GM23338 (cell line): ENCODE measurements at regions not wholly inside any gene's neighbourhood (a gene's known extent, or its start where the extent isn't known, plus 50 kb on each side); places are given as distances from the start of the nearest gene placed in this dataset.

Source experiments
- ATAC-seq: fragments of 200-7000 bp; cut with Tn5 transposase; 3 replicates; pipeline ENCODE4 v1.9.1; 2020
- DNase-seq: peaks from one replicate; pipeline ENCODE4 v3.0.0-alpha.2; 2015; ENCODE audit warnings: low spot score
- H2AFZ ChIP-seq: fragments of 200-600 bp; sonication (generic); 2 replicates; pipeline ENCODE4 v1.8.0; 2016; ENCODE audit warnings: antibody characterized with exemption, mild to moderate bottlenecking, moderate library complexity
- H3F3A ChIP-seq: fragments of 200-600 bp; sonication (generic); replicated peaks from 2 replicates; pipeline ENCODE4 v1.8.0; 2017; ENCODE audit warnings: antibody characterized with exemption, mixed run types, low read depth
- H3K27ac ChIP-seq: fragments of 200-600 bp; sonication (generic); 2 replicates; pipeline ENCODE4 v1.6.1; 2016; ENCODE audit warnings: low read depth
- H3K27me3 ChIP-seq: fragments of 200-600 bp; sonication (generic); 2 replicates; pipeline ENCODE4 v1.8.0; 2016; ENCODE audit warnings: mild to moderate bottlenecking, mixed run types, moderate library complexity; ENCODE audit not compliant: insufficient read depth
- H3K36me3 ChIP-seq: fragments of 200-600 bp; sonication (generic); 2 replicates; pipeline ENCODE4 v1.8.0; 2016; ENCODE audit warnings: mild to moderate bottlenecking; ENCODE audit not compliant: insufficient read depth
- H3K4me1 ChIP-seq: fragments of 200-600 bp; sonication (generic); 2 replicates; pipeline ENCODE4 v1.8.0; 2016; ENCODE audit warnings: mild to moderate bottlenecking, moderate library complexity; ENCODE audit not compliant: insufficient read depth
- H3K4me2 ChIP-seq: fragments of 200-600 bp; sonication (generic); 2 replicates; pipeline ENCODE4 v1.7.1; 2017; ENCODE audit warnings: mixed run types
- H3K4me3 ChIP-seq: fragments of 200-600 bp; sonication (generic); 2 replicates; pipeline ENCODE4 v1.6.1; 2016; ENCODE audit warnings: mixed run types
- H3K79me2 ChIP-seq: fragments of 200-600 bp; sonication (generic); replicated peaks from 2 replicates; pipeline ENCODE4 v1.8.0; 2017; ENCODE audit warnings: mild to moderate bottlenecking; ENCODE audit not compliant: insufficient read depth
- H3K9me2 ChIP-seq: fragments of 200-600 bp; sonication (generic); 2 replicates; pipeline ENCODE4 v1.8.0; 2017; ENCODE audit not compliant: insufficient read depth
- H4K20me1 ChIP-seq: fragments of 200-600 bp; sonication (generic); replicated peaks from 2 replicates; pipeline ENCODE4 v1.8.0; 2017; ENCODE audit warnings: mild to moderate bottlenecking; ENCODE audit not compliant: insufficient read depth
- H3K27ac Mint-ChIP-seq: 2 replicates; pipeline ENCODE4 v1.8.0; 2020; ENCODE audit warnings: inconsistent platforms, mild to moderate bottlenecking, moderate library complexity, mixed read lengths
- H3K27me3 Mint-ChIP-seq: 3 replicates; pipeline ENCODE4 v1.8.0; 2022; ENCODE audit warnings: low read depth, mild to moderate bottlenecking, moderate library complexity, mixed read lengths, inconsistent platforms; ENCODE audit not compliant: insufficient read depth, poor library complexity
- H3K36me3 Mint-ChIP-seq: 3 replicates; pipeline ENCODE4 v1.8.0; 2021; ENCODE audit warnings: low read depth, mild to moderate bottlenecking, inconsistent platforms, moderate library complexity, mixed read lengths
- H3K4me1 Mint-ChIP-seq: 3 replicates; pipeline ENCODE4 v1.8.0; 2020; ENCODE audit warnings: mild to moderate bottlenecking, inconsistent platforms, mixed read lengths
- H3K4me3 Mint-ChIP-seq: 3 replicates; pipeline ENCODE4 v1.8.0; 2021; ENCODE audit warnings: moderate library complexity, mild to moderate bottlenecking, inconsistent platforms, mixed read lengths
- H3K9me3 Mint-ChIP-seq: 3 replicates; pipeline ENCODE4 v1.8.0; 2020; ENCODE audit warnings: moderate library complexity, mild to moderate bottlenecking, inconsistent platforms, mixed read lengths
- TF ChIP-seq, protein P1 (sequence below): fragments of 250-450 bp; sonication (Bioruptor Pico); IDR thresholded peaks from 2 replicates; pipeline ENCODE4 v1.5.0; 2020; ENCODE audit warnings: mild to moderate bottlenecking, moderate library complexity

DNA sequence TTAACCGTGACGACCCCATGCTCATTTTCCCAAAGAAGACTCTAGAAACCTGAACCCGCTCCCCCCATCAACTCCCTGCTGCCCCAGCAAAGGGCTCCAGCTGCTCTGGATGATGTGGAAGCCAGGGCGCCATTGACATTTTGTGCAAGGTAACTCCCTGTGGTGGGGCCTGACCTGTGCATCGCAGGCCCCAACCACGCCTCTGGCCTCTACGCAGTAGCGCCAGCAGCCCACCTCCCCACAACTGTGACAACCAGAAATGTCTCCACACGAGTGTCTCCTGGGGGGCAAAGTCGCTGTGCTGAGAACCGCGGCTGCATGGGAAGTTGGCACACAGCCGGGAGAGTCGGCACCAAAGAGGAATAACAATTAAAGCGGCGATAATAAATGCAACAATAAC, 86.9 kb upstream of the PRR5 start:
- H3K4me1 Mint-ChIP-seq = no peaks in the 10 kb centered on the region
- no peak overlapping the region for H2AFZ ChIP-seq
- no peak overlapping the region for H3K4me3 Mint-ChIP-seq

GRCh38 chr22:44613196-44613595, 88.8 kb upstream of the PRR5 start:
- no peaks in the 10 kb centered on the region; the same call in 1 of the 2 replicates for H3K36me3 ChIP-seq
- Mint-ChIP-seq H3K4me1 (no peaks in the 10 kb centered on the region; the same call in 2 of the 3 replicates), H3K27ac (no peak overlapping the region), H3K9me3 (peaks cover 57% of the 10 kb centered on the region), H3K27me3 (peaks cover 7% of the 10 kb centered on the region), H3K36me3 (peaks cover 17% of the 10 kb centered on the region), H3K4me3 (no peak overlapping the region)
- H3F3A ChIP-seq = no peaks in the 10 kb centered on the region
- no peaks in the 10 kb centered on the region for H4K20me1 ChIP-seq
- no peak overlapping the region for H3K4me2 ChIP-seq
- no peak overlapping the region for H3K4me3 ChIP-seq
- DNase-seq (no peak), ATAC-seq (no peak)
- no peaks in the 10 kb centered on the region for H3K27me3 ChIP-seq
- no peaks in the 10 kb centered on the region for H3K9me2 ChIP-seq
- H2AFZ ChIP-seq = no peak overlapping the region
- H3K4me1 ChIP-seq = no peaks in the 10 kb centered on the region
- H3K79me2 ChIP-seq = no peaks in the 10 kb centered on the region
- no peak overlapping the region for H3K27ac ChIP-seq
- TF ChIP-seq, protein P1, sequence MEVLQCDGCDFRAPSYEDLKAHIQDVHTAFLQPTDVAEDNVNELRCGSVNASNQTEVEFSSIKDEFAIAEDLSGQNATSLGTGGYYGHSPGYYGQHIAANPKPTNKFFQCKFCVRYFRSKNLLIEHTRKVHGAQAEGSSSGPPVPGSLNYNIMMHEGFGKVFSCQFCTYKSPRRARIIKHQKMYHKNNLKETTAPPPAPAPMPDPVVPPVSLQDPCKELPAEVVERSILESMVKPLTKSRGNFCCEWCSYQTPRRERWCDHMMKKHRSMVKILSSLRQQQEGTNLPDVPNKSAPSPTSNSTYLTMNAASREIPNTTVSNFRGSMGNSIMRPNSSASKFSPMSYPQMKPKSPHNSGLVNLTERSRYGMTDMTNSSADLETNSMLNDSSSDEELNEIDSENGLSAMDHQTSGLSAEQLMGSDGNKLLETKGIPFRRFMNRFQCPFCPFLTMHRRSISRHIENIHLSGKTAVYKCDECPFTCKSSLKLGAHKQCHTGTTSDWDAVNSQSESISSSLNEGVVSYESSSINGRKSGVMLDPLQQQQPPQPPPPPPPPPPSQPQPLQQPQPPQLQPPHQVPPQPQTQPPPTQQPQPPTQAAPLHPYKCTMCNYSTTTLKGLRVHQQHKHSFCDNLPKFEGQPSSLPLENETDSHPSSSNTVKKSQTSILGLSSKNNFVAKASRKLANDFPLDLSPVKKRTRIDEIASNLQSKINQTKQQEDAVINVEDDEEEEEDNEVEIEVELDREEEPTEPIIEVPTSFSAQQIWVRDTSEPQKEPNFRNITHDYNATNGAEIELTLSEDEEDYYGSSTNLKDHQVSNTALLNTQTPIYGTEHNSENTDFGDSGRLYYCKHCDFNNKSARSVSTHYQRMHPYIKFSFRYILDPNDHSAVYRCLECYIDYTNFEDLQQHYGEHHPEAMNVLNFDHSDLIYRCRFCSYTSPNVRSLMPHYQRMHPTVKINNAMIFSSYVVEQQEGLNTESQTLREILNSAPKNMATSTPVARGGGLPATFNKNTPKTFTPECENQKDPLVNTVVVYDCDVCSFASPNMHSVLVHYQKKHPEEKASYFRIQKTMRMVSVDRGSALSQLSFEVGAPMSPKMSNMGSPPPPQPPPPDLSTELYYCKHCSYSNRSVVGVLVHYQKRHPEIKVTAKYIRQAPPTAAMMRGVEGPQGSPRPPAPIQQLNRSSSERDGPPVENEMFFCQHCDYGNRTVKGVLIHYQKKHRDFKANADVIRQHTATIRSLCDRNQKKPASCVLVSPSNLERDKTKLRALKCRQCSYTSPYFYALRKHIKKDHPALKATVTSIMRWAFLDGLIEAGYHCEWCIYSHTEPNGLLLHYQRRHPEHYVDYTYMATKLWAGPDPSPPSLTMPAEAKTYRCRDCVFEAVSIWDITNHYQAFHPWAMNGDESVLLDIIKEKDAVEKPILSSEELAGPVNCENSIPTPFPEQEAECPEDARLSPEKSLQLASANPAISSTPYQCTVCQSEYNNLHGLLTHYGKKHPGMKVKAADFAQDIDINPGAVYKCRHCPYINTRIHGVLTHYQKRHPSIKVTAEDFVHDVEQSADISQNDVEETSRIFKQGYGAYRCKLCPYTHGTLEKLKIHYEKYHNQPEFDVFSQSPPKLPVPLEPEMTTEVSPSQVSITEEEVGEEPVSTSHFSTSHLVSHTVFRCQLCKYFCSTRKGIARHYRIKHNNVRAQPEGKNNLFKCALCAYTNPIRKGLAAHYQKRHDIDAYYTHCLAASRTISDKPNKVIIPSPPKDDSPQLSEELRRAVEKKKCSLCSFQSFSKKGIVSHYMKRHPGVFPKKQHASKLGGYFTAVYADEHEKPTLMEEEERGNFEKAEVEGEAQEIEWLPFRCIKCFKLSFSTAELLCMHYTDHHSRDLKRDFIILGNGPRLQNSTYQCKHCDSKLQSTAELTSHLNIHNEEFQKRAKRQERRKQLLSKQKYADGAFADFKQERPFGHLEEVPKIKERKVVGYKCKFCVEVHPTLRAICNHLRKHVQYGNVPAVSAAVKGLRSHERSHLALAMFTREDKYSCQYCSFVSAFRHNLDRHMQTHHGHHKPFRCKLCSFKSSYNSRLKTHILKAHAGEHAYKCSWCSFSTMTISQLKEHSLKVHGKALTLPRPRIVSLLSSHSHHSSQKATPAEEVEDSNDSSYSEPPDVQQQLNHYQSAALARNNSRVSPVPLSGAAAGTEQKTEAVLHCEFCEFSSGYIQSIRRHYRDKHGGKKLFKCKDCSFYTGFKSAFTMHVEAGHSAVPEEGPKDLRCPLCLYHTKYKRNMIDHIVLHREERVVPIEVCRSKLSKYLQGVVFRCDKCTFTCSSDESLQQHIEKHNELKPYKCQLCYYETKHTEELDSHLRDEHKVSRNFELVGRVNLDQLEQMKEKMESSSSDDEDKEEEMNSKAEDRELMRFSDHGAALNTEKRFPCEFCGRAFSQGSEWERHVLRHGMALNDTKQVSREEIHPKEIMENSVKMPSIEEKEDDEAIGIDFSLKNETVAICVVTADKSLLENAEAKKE (CRISPR knock-in tag) = no peak

More for the DNA sequence above, 86.9 kb upstream of the PRR5 start:
- Histone ChIP-seq H3K9me2 (no peaks in the 10 kb centered on the region), H3K4me3 (no peak overlapping the region), H3K27me3 (no peaks in the 10 kb centered on the region), H3K36me3 (no peaks in the 10 kb centered on the region; the same call in 1 of the 2 replicates), H3K4me2 (no peak overlapping the region), H3K27ac (no peak overlapping the region), H3F3A (0 out of 2 replicates have a peak, but pooled peaks cover 4% of the 10 kb centered on the region), H3K4me1 (no peaks in the 10 kb centered on the region), H3K79me2 (no peaks in the 10 kb centered on the region), H4K20me1 (no peaks in the 10 kb centered on the region)
- ATAC-seq (no peak), DNase-seq (no peak)
- Mint-ChIP-seq H3K9me3 (peaks cover 50% of the 10 kb centered on the region), H3K27ac (no peak overlapping the region), H3K27me3 (peaks cover 5% of the 10 kb centered on the region), H3K36me3 (peaks cover 16% of the 10 kb centered on the region)
- TF ChIP-seq, protein P1 (CRISPR knock-in tag) = no peak
